ENCODE measurements at regions not wholly inside any gene's neighbourhood (a gene's known extent, or its start where the extent isn't known, plus 50 kb on each side); places are given as distances from the start of the nearest gene placed in this dataset.
A peak's percentile ranks its signal among the peaks of the same experiment; 100 is the strongest.
"Not testable (repeated sequence)": the region's sequence is repeated elsewhere in the genome, so short reads cannot be mapped to it uniquely, and the experiment has no call there.

DNA sequence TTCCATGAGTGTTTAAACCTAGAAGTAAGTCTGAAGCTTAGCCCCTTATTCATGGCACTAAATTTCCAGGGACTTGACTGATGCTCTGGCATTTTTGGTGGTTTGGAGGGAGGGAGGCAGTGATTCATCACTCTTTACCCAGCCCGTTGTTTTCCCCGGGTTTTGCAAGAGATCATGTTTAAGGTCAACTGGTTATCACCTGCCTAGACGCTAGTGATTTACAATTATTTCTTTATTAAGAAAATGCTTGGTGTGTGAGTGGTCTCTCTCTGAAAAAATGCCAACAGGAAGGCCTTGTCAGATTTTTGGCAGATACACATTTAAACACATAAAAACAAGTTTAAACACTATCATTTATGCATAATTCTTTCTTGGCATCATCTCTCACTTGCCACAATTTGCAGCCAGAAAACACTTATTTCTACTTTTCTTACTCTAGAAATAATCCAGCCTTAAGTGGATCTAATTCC, 737.9 kb upstream of the ZNF608 start:
- Histone ChIP-seq H3K36me3 (no peaks in the 10 kb centered on the region), H3K9me3 (replicated peaks) (no peaks in the 10 kb centered on the region), H3K27ac (replicated peaks) (peak overlapping the region; percentile 82), H3K27me3 (ENCODE audit: low read depth) (no peaks in the 10 kb centered on the region), H3K4me3 (no peak overlapping the region), H3K4me1 (peaks cover 22% of the 10 kb centered on the region)
- intact Hi-C loops (cut with micrococcal nuclease) = no loop called here
- no peak for TF ChIP-seq CTCF (IDR thresholded peaks at IDR 0.05; ENCODE audit: borderline replicate concordance)
- no peak for DNase-seq

DNA sequence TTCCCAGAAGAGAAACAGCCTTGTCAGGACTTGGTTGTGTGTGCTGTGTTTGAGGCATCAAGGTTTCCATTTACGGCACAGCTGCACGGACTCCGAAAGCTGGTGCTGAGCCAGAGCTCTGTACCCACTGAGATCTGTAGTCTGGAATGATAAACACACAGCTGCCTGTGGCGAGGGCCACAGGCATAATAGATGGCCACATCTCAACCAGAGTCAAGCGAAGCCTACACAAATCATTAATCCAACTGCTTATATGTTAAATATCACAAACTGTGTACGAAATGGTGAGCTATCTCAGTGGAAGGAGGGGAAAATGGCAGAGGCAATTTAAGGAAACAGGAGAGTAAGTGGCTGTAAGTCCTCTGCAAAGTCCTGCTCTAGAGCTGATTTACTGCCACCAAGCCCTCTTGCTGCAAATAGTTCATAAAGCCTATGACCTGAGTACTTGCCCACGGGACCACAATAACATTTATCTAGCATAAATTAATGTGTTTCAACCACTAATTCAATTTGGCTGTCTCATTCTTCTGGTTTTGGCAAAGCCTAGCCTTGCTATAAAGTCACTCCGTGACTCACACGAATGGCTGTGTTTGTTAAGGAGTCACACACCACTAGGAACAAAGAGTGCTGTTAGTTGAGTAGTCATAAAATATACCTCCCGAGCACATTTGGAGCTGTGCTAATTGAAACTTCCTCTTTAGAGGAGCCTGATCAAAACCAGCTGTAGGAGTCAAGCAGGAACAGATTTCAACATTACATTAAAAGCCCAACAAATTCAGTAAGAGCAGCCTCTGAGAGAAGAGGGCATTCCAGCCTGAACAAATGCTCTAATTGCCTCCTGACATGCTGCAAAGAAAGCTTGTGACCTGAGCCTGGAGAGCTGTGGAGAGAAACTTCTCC, 738.6 kb upstream of the ZNF608 start:
- no peaks in the 10 kb centered on the region for H3K27me3 ChIP-seq (ENCODE audit: low read depth)
- H3K27ac ChIP-seq (replicated peaks) = peak overlapping the region; percentile 82
- DNase-seq = peak; percentile 69
- TF ChIP-seq CTCF (IDR thresholded peaks at IDR 0.05; ENCODE audit: borderline replicate concordance) = no peak
- H3K4me1 ChIP-seq = peaks cover 22% of the 10 kb centered on the region
- no peaks in the 10 kb centered on the region for H3K36me3 ChIP-seq
- intact Hi-C loops (cut with micrococcal nuclease) = no loop called here
- H3K4me3 ChIP-seq = peak overlapping the region; percentile 27
- H3K9me3 ChIP-seq (replicated peaks) = no peaks in the 10 kb centered on the region

GRCh38 chr5:125485771-125486170, 739.3 kb upstream of the ZNF608 start:
- Histone ChIP-seq H3K27ac (replicated peaks) (peak overlapping the region; percentile 82), H3K4me1 (peaks cover 22% of the 10 kb centered on the region), H3K27me3 (ENCODE audit: low read depth) (no peaks in the 10 kb centered on the region), H3K36me3 (no peaks in the 10 kb centered on the region), H3K4me3 (no peak overlapping the region), H3K9me3 (replicated peaks) (no peaks in the 10 kb centered on the region)
- intact Hi-C loops (cut with micrococcal nuclease) = no loop called here
- DNase-seq = no peak
- TF ChIP-seq CTCF (IDR thresholded peaks at IDR 0.05; ENCODE audit: borderline replicate concordance) = no peak

DNA sequence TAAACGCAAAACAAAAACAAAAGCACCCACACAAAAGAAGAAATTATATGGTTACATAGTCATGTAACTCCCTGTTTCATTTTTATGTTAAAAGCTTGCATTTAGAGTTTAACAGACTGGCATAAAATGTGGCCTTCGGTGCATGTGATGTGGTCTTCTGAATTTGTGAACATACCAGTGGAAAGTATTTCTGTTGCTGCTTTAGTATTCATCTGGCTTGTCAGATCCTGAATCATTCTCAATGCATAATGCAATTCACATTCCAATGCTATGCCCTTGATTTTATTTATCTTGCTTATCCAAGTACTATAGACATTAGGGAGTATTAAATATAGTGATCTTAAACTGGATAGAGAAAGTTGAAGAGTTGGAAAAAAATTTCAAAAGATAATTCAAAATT, 740.2 kb upstream of the ZNF608 start:
- Histone ChIP-seq H3K4me3 (no peak overlapping the region), H3K4me1 (peaks cover 22% of the 10 kb centered on the region), H3K9me3 (replicated peaks) (no peaks in the 10 kb centered on the region), H3K27ac (replicated peaks) (no peak overlapping the region), H3K27me3 (ENCODE audit: low read depth) (no peaks in the 10 kb centered on the region), H3K36me3 (no peaks in the 10 kb centered on the region)
- intact Hi-C loops (cut with micrococcal nuclease) = no loop called here
- no peak for DNase-seq
- TF ChIP-seq CTCF (IDR thresholded peaks at IDR 0.05; ENCODE audit: borderline replicate concordance) = no peak

DNA sequence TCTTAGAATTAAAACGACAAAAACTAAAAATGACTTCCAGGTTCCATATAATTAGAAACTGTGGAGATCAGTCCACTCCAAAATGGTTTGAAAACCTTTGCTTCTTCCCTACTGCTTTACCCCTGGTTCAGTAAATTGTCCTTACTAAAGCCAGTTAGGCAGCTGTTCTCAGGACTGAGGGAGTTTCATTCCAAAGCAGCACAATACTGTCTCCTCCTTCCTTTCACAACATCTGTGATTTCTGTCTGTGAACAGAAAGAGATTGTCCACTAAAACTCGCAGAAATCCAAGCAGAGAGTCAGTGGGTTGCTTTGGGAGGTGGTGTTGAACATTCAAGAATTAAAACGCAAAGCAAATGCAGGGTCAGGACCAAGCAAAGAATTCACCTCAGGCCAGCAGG, 740.8 kb upstream of the ZNF608 start:
- H3K27me3 ChIP-seq (ENCODE audit: low read depth) = no peaks in the 10 kb centered on the region
- H3K4me1 ChIP-seq = peaks cover 22% of the 10 kb centered on the region
- intact Hi-C loops (cut with micrococcal nuclease) = no loop called here
- no peaks in the 10 kb centered on the region for H3K36me3 ChIP-seq
- no peak for TF ChIP-seq CTCF (IDR thresholded peaks at IDR 0.05; ENCODE audit: borderline replicate concordance)
- H3K27ac ChIP-seq (replicated peaks) = no peak overlapping the region
- H3K9me3 ChIP-seq (replicated peaks) = no peaks in the 10 kb centered on the region
- no peak overlapping the region for H3K4me3 ChIP-seq
- no peak for DNase-seq

GRCh38 chr5:125487652-125488051, 741.2 kb upstream of the ZNF608 start:
- H3K9me3 ChIP-seq (replicated peaks); H3K36me3 ChIP-seq; DNase-seq; intact Hi-C loops (cut with micrococcal nuclease); H3K4me3 ChIP-seq; H3K27me3 ChIP-seq (ENCODE audit: low read depth); H3K27ac ChIP-seq (replicated peaks): not testable (repeated sequence)
- peaks cover 22% of the 10 kb centered on the region for H3K4me1 ChIP-seq

Data from left ventricle myocardium inferior (tissue), 1 donor.